Activated CD8-positive, alpha-beta memory T cell treated with anti-CD3 and anti-CD28 coated beads for 24 hours (primary cell): ENCODE measurements at regions not wholly inside any gene's neighbourhood (a gene's known extent, or its start where the extent isn't known, plus 50 kb on each side); places are given as distances from the start of the nearest gene placed in this dataset.

Source experiments
- DNase-seq: peaks from one replicate; pipeline ENCODE4 v3.0.0-alpha.2; 2020

DNA sequence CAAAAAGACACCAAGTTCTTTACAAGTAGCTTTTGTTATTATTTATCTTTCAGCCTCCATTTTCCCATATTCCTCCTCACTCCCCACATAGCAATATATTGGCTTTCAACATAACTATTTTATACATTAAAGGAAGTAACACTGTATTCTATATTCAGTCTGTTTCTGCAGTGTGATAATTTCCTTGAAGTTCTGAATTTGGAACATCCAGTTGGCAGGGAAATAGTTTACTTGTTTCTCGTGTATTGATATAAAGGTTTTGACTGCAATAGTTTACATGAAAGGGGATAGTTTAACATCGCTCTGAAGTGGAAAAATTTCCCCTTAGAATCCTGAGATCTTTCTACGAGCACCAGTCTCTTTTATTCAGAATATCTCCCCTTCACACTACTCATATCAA, 341.5 kb upstream of the ANO3 start:
- DNase-seq = no peak

DNA sequence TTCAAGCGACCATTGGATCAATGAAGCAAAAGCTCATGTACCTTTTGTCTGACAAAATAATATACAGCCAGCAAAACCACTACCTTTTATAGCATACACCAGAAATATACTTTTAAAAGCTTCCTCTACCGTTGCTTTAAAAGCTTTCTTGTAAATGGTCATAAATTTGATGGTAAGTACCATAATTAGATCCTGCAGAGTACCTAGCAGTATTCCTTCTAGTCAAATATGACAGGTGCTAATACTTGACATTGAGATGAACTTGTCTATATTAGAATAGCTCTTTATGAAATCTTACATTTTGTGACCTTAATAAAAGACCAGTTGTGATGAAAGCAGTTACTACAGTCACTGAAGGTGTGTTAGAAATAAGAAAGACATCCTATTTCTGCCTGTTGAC, 340.5 kb upstream of the ANO3 start:
- DNase-seq = no peak

DNA sequence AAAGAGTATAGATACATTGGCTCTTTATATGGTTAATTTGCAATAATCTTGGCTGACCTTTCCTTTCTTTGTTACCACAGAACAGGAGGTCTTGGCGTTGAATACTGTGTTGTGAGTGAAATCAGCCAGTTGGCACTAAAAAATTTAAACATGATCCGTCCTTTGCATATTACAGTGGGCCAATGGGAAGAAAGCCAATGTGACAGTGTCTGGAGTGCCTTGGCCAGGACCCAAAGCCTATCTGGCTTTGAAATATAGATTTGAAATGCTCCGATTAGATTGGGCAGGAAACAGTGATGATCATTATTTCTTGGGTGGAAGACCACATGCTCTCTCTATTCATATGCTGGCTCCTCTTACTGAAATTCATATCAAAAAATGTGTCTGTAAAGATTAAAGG, 339.6 kb upstream of the ANO3 start:
- DNase-seq = no peak

DNA sequence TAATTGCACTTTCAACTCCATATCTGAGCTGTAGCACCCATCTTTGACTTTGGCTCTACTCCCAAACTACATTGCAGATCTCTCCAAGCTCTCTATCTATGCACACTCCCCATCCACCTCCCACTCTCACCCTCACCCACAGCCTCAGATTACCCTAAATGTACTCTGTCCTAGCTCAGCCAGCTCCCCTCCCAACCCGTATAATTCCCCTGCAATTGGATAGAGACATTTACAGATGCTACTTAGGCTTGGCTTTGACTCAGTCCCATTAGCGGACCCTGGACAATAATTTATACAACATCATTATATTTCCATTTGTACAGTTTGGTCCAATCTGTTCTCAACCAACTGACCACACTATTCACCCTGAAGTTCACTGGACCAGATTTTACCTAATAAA, 338.9 kb upstream of the ANO3 start:
- no peak for DNase-seq

DNA sequence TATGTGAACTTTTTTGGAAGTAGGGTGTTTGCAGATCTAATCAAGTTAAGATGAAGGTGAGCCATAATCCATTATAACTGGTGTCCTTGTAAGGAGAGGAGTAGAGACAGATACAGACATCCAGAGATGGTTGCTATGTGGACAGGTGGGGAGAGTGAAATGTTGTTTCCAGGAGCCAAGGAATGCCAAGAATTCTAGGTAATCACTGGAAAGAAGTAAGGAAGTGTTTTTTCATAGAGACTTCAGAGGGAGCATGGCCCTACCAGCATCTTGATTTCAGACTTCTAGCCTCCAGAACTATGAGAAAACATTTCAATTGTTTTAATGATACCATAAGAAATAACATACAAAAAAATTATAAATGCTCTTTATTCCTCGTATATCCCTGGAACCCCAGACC, 320.5 kb upstream of the ANO3 start:
- DNase-seq = no peak

DNA sequence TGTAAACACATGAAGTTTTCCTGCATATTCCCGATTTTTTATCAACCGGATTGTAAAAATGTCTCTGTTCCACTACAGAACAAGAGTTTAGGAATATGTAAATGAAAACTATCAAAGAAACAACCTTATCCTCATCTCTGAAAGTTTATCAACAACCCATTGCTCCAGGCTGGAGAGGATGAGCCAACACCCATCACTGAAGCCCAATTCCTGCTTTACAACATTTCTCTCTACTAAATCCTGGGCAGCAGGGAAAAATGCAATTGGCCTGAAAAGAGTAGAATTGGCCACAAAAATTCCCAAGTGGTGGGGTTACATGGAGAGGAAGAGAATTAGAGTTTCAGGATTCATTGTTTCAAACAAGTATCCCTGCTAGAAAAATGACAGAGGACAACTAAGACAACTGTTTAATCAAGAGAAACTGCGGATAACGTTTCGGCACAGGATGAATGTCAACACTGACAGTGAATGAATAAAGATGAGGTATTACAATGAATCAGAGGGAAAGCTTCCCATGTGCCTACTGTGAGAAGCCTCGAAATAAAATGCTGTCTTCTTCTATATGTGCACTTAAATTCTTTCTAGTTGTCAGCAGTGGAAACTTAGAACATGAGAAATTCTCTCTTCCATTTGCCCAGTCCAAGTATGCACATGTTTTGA, 317.3 kb upstream of the ANO3 start:
- no peak for DNase-seq

DNA sequence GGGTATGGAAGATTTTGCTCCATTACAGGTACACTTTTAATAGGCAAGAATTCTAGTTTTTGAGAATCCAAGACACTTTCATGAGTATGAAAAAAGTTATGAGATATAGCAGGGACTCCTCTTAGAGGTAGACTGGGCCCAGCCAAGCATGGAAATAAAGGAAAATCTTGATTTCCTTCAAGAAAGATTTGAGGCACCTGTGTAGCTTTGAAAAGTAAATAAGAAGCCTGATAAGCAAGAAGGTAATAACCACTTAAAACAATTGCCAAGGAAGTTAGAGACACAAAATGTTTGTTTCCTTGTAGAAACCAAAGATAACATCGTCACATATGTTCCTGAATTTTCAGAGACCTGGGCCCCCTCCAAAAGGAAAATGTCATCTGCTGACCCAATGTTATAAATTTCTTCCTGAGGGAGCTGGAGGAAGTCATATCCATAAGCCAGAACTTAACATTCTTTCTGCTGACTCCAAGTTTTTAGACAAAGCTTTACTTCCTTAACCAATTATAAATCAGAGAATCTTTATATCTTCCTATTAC, 314.5 kb upstream of the ANO3 start:
- DNase-seq = no peak

DNA sequence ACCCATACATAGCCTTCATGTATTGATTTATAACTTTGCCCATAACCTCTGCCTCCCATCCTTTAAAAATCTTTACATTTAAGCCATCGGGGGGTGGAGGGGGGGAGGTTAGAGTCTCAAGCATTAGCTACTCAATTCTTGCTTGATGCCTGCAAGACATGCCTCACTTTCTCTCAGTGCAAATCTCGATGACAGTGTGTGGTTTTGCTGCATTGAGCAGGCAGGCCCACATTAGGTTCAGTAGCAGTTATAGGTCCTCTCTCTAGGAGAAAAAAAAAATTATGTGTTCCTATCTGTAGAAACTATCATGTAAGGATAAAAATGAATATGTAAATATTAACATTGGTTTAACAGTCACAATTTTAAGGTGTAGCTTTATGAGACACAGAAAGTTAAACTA, 314.0 kb upstream of the ANO3 start:
- no peak for DNase-seq

DNA sequence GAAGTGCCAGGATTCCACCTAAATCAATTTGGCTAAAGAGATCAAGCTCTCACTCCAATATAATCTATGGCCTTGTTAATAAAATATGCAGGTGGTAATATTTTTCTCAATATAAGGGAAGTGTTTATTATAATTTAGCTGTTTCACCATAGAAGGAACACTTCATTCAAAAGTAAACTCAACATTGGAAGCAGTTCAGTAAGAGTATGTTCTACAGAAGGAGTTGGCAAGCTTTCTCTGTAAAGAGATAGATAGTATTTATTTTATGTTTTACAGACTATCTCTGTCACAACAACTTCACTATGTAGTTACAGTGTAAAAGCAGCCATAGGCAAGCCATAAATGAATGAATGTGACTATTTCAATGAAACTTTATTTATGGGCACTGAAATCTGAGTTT, 313.6 kb upstream of the ANO3 start:
- no peak for DNase-seq

DNA sequence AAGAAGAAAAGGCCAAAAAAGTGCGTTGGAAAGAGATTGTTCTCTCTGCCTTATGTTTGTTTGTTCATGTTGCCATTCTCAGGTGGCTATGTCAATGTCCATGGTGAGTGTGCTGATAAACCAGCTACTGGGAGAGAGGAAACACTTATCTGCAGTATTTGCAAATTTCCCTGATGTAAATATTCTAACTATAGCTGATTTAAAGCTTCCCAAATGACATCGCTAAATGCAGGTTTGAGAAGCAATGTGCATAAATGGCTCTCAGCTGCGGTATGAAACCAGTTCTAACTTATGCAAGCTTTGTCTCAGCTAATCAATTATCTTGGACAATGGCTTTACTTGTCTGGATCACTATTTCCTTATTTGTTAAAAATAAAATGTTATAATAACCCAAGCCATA, 312.5 kb upstream of the ANO3 start:
- DNase-seq = no peak

DNA sequence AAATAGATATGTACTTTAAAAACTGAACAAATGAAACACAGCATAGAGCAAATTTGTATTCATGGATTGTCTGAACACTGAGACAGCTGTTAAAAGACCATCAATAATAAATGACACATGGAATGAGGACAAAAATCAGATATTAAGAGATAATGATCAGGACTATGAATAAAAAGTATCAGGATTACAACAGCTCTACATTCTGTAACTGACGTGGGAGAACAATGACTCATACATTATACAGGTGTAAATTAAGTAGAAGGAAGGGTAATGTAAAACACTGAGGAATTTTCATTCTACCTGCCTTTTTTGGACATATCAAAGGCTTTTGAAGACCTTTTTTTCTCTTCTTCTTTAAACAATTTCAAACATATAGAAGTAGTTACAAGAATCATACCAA, 310.9 kb upstream of the ANO3 start:
- no peak for DNase-seq

DNA sequence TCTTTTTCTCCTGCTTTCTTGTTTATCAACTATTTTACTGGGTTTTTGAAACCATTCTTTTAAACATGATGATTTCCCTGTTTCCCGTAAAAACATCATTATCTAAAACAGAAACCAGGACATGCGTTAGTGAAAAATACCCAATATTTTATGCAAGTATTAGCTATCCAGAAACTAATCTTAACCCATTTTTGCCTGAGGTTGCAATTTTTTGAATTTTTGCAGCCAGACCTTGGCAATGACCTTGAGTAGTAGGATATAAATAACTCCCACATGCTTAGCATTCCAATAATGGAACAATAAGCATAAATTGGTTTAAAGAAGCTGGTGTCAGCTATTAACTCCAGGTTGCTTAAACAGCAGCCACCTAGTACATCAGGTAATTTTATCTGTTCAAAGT, 308.9 kb upstream of the ANO3 start:
- DNase-seq = no peak

DNA sequence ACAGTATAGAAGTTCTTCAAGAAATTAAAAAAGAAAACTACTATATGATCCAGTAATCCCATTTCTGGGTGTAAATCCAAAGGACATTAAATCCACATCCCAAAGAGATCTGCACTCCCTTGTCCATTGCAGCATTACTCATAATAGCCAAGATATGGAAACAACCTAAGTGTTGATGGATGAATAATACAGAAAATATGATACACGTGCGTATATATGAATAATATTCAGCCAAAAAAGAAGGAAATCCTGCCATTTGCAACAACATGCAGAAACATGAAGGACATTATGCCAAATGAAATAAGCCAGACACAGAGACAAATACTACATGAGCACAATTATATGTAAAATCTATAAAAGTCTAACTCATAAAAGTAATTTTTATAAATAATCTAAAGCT, 306.3 kb upstream of the ANO3 start:
- DNase-seq = no peak

DNA sequence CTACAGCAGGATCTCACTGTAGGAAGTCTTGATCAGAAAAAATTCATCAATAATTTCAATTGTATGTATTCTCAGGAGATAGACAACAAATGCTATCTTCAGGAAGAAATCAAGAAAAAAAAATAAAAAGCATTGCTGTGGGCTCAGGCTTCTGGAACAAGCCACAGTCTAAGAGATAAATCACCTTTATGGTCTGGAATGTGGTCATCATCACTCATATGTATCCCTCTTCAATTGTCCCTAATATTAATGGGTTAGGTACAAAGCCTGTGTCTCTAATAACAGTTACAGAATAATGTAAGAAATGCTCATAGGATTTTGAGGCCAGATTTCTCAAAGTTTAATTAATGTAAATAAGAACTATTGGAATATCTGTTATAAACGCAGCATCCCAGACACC, 305.9 kb upstream of the ANO3 start:
- no peak for DNase-seq

DNA sequence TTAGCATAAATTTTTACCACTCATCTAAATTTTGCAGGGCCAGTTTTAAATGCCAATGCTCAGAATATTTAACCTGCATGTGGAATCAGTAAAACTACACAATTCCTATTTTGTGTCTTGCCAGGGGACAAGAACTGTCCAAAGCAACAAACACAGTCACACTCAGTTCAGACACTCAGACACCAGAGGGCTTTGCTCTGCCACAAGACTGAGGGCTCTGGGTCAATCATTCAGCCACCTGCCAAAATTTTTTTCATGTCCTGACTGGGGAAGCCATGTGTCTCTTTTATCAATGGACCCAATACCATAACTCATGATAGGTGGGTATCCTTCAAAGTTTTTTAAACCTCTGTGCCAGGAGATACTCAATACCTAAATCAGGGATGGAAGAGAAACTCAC, 304.0 kb upstream of the ANO3 start:
- no peak for DNase-seq

DNA sequence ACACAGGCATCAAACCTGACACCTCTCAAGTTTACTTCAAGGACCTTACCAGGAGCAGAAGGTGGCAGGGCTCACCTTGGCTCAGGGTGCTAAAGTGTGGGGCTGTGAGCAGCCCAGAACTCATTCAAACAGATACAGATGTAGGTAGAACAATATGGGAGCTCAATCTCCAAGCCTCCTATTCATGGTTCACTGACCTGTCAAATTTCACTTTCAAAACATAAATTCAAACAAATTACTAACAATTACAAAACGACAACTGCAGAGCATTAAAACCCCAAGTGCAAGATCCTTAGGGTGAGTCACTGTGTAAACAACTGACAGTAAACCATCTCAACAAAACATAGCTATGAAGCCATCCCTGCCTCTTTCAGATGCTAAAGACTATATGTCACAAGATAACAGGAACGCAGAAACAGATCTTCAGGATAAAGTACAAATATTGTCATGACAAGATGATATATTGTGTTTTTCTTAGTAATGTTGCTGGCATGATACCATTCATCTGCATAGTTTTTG, 303.5 kb upstream of the ANO3 start:
- DNase-seq = no peak

DNA sequence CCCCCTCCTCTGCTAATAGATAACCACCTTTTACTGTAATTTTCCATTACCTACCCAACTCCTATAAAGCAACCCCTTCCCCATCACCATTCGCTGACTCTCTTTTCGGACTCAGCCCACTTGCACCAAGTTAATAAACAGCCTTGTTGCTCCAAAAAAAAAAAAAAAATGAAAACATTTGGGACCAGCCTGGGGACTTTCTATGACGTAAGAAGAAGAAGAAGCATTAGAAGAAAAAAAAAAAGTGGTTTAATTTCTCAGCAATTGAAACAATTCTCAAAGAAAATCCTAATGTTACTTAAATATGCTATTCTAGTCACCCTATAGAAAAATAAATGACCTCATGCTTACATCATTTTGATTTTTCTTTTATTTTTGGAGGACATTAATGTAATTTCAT, 301.5 kb upstream of the ANO3 start:
- DNase-seq = no peak

DNA sequence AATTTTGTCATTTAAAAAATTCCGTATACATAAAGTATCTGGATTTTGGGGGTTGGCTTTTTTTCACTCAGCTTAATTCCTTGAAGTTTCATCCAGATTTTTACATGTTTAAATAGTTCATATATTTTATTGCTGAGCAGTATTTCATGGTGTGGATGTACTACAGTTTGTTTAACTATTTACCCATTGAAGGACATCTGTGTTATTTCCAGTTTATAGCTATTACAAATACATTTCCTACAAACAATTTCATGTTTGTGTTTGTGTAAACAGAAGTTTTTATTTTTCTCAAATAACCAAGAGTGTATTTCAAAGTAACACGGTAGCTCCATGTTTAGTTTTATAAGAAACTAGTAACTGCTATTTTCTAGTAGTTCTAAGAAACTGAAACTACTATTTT, 299.7 kb upstream of the ANO3 start:
- no peak for DNase-seq

DNA sequence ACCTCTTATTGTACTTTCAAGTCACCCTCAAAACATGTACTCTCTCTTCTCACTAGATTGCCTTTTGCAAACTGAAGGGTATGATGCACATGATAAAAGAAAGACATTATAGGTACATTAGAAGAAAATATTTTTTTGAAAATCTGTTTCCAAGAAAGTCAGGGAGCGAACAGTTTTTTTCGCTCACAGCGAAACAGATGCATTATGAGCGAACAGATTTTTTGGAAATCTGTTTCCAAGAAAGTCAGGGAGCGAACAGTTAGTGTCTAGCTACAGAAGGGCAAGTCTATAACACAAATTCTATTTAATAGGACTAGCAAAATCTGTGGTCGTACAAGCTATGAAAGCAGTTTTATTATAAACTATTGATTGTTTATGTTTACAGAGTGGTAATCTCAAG, 296.2 kb upstream of the ANO3 start:
- no peak for DNase-seq

DNA sequence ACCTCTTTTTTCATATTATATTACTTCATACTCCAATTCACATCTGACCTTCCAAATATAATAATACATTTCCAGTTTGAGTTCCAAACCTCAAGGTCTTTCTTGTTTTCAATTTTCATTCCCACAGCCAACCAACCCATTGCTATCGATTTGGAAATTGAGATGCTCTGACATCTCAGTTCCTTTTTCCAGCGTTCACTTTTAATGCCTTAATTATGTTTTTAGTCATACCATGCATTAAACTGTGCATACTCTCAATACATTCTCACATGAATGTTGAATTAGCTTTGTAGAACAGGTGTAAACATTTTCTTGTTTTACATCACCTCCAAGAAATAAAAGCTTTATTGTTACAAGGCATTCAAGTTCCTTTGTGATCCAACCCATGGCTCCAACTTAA, 294.2 kb upstream of the ANO3 start:
- no peak for DNase-seq

DNA sequence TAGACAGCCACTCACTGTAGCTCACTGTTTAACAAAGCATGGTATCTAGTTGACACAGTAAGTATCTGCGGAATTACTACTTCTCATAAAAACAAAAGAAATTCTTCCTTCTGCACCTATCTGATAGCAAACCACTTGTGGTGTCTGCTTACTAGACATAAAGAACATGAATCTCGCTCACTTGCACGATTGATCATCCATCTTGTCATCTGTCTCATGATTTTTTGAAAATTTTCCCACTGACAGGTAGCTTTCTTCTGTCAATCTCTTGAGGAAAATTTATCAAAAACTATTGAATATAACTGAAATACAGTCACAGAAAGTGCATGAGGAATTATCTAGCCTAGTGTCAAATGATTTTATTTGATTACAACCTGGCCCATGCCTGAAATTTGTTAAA, 291.6 kb upstream of the ANO3 start:
- no peak for DNase-seq

DNA sequence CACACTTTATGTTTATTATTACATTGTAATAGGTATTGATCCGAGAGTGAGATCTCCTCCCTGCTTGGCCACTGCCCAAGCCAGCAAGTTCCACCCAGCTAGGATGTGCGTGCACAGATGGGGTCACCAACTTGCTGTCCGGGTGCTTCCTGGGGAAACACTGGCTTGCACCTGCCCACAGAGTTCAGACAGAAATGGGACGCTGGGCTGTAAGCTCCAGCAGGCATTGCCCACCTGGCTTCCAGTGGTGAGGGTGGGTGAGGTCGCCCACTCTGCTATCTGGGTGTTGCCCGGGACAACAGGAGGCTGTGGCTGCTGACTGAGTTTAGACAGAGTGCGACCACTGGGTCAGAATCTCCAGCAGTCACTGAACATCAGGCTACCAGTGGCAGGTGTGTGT, 289.8 kb upstream of the ANO3 start:
- DNase-seq = no peak

DNA sequence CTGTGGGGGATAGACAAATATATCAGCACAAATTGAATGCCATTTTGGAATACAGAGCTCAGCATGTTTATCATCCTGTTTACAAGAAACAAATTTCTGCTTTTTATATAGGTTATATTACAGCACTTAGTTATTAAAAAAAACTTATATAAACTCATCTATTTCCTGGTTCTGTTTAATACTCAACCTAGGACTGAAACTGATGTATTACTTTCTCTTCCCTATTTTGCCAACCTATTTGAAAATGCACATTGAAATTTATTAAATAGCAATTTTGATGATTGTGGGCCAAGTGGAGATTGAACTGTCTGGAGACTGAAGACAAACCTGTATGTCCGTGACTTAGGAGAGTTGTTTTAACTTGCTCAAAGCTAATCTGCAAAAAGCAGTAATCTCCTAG, 288.3 kb upstream of the ANO3 start:
- DNase-seq = no peak

DNA sequence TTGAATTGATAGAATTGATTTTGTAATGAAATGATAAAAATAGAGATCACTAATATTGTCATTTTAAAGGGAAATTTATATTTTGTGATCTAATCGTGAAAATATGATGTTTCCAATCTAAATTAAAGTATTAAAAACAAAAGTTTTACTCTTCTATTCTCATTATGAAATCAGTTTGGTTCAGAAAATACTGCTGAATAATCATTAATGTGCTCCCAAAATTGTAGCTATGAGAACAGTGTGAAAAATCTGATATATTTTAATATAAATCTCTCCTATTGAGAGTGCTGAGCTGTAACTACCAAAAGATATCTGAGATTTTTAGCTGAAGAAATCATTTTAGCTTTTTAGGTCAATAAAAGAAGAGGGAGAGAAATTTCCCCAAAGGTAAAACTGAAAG, 287.5 kb upstream of the ANO3 start:
- no peak for DNase-seq

DNA sequence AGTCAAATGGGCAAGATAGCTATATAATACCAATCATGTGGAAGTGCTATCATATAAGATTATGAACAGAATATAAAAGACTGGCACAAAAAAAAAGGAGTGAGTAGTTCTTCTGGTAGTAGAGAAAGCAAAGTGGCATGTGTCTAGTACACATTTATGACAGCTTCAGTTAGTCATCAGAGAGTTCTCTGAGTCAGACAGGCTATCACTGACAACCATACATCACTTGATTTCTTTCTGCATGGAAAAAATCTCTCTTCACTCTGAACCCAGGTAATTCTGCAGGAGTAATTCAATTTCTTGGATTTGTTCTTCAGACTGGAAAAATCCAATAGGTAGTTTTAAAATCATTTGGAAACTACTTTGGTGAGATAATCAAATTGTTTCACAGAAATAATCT, 286.8 kb upstream of the ANO3 start:
- DNase-seq = no peak

DNA sequence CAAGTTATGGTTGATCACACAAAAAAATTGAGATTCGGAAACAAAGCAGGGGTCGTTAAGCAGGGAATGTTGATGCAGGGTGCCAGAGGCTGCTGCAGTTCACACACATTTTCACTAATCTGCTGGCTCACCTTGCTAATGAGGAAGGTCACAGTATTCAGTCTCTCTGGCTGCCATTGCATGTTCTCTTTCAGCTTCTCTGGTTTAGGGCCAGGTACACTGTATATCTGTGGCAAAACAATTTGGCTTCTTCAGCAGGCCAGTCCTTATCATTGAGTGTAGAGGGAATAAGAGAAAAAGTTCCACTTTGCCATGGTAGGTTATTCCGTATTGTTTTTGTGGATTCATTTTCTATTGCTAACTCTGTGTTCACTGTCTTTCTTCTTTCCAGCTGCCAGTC, 283.7 kb upstream of the ANO3 start:
- DNase-seq = no peak
